H9 (cell line): ENCODE measurements at regions not wholly inside any gene's neighbourhood (a gene's known extent, or its start where the extent isn't known, plus 50 kb on each side); places are given as distances from the start of the nearest gene placed in this dataset.

ENCODE experiments used
- DNase-seq: peaks from one replicate; pipeline ENCODE4 v3.0.0-alpha.2; 2017
- H2AFZ ChIP-seq: one replicate; pipeline ENCODE4 v1.6.1; 2013; ENCODE audit warnings: mild to moderate bottlenecking, low read length, control low read depth, moderate library complexity
- H2AK5ac ChIP-seq: 2 replicates; pipeline ENCODE4 v1.6.1; 2013; ENCODE audit warnings: low read length, control low read depth, mixed read lengths; ENCODE audit not compliant: insufficient read length
- H2BK120ac ChIP-seq: one replicate; pipeline ENCODE4 v1.6.1; 2013; ENCODE audit warnings: low read depth, mild to moderate bottlenecking, low read length, control low read depth, inconsistent platforms; ENCODE audit not compliant: poor library complexity, severe bottlenecking
- H2BK12ac ChIP-seq: 2 replicates; pipeline ENCODE4 v1.6.1; 2013; ENCODE audit warnings: low read length, control low read depth, mixed read lengths, low read depth; ENCODE audit not compliant: insufficient read length
- H2BK15ac ChIP-seq: 2 replicates; pipeline ENCODE4 v1.6.1; 2013; ENCODE audit warnings: low read depth, low read length, control low read depth
- H2BK20ac ChIP-seq: one replicate; pipeline ENCODE4 v1.6.1; 2013; ENCODE audit warnings: low read depth, mild to moderate bottlenecking, low read length, control low read depth, inconsistent platforms; ENCODE audit not compliant: poor library complexity, severe bottlenecking
- H2BK5ac ChIP-seq: 2 replicates; pipeline ENCODE4 v1.6.1; 2013; ENCODE audit warnings: low read length, control low read depth, mixed read lengths; ENCODE audit not compliant: insufficient read length
- H3K14ac ChIP-seq: 2 replicates; pipeline ENCODE4 v1.6.1; 2013; ENCODE audit warnings: low read length, control low read depth; ENCODE audit not compliant: insufficient read depth
- H3K18ac ChIP-seq: 2 replicates; pipeline ENCODE4 v1.6.1; 2013; ENCODE audit warnings: low read depth, mild to moderate bottlenecking, mixed read lengths, low read length, control low read depth; ENCODE audit not compliant: insufficient read length
- H3K23ac ChIP-seq: 2 replicates; pipeline ENCODE4 v1.6.1; 2013; ENCODE audit warnings: low read length, control low read depth, mixed read lengths, low read depth; ENCODE audit not compliant: insufficient read length
- H3K23me2 ChIP-seq: 2 replicates; pipeline ENCODE4 v1.6.1; 2013; ENCODE audit warnings: low read depth, mild to moderate bottlenecking, mixed read lengths, low read length, control low read depth; ENCODE audit not compliant: insufficient read length, poor library complexity, severe bottlenecking
- H3K27ac ChIP-seq: 2 replicates; pipeline ENCODE4 v1.5.1; 2013; ENCODE audit warnings: low read length, control low read depth, mixed read lengths, low read depth; ENCODE audit not compliant: insufficient read length
- H3K27me3 ChIP-seq: 2 replicates; pipeline ENCODE4 v1.6.1; 2013; ENCODE audit warnings: low read length, control low read depth, inconsistent platforms; ENCODE audit not compliant: insufficient read depth
- H3K4ac ChIP-seq: 2 replicates; pipeline ENCODE4 v1.6.1; 2013; ENCODE audit warnings: low read depth, mild to moderate bottlenecking, control low read depth, inconsistent platforms, low read length, moderate library complexity
- H3K4me1 ChIP-seq: 2 replicates; pipeline ENCODE4 v1.6.1; 2013; ENCODE audit warnings: low read length, control low read depth, inconsistent platforms; ENCODE audit not compliant: insufficient read depth
- H3K4me2 ChIP-seq: 2 replicates; pipeline ENCODE4 v1.6.1; 2013; ENCODE audit warnings: low read length, control low read depth, mixed read lengths; ENCODE audit not compliant: insufficient read length, insufficient read depth
- H3K56ac ChIP-seq: 2 replicates; pipeline ENCODE4 v1.6.1; 2013; ENCODE audit warnings: low read depth, mild to moderate bottlenecking, mixed read lengths, low read length, control low read depth; ENCODE audit not compliant: insufficient read length
- H3K79me1 ChIP-seq: 2 replicates; pipeline ENCODE4 v1.6.1; 2013; ENCODE audit warnings: low read depth, mild to moderate bottlenecking, moderate library complexity, low read length, control low read depth, inconsistent platforms; ENCODE audit not compliant: insufficient read depth, poor library complexity, severe bottlenecking
- H3K79me2 ChIP-seq: 2 replicates; pipeline ENCODE4 v1.6.1; 2013; ENCODE audit warnings: low read length, control low read depth, inconsistent platforms; ENCODE audit not compliant: insufficient read depth
- H3K9ac ChIP-seq: 2 replicates; pipeline ENCODE4 v1.6.1; 2013; ENCODE audit warnings: low read length, control low read depth, mixed read lengths; ENCODE audit not compliant: insufficient read length; ENCODE audit errors: extremely low read depth
- H3K9me3 ChIP-seq: one replicate; pipeline ENCODE4 v1.6.1; 2013; ENCODE audit warnings: low read depth, low read length, inconsistent platforms; ENCODE audit not compliant: control insufficient read depth
- H3T11ph ChIP-seq: one replicate; pipeline ENCODE4 v1.6.1; 2013; ENCODE audit warnings: mild to moderate bottlenecking, low read length, control low read depth, inconsistent platforms
- H4K20me1 ChIP-seq: one replicate; pipeline ENCODE4 v1.6.1; 2013; ENCODE audit not compliant: control insufficient read depth, insufficient read length, insufficient read depth
- H4K5ac ChIP-seq: 2 replicates; pipeline ENCODE4 v1.6.1; 2013; ENCODE audit warnings: low read depth, mild to moderate bottlenecking, mixed read lengths, low read length, control low read depth; ENCODE audit not compliant: insufficient read length
- H4K8ac ChIP-seq: replicated peaks from 2 replicates; pipeline ENCODE4 v1.6.1; 2013; ENCODE audit warnings: low read length, control low read depth, mixed read lengths, low read depth; ENCODE audit not compliant: insufficient read length
- H4K91ac ChIP-seq: 2 replicates; pipeline ENCODE4 v1.6.1; 2013; ENCODE audit warnings: low read depth, mild to moderate bottlenecking, moderate library complexity, mixed read lengths, low read length, control low read depth; ENCODE audit not compliant: insufficient read length
- H3K27ac Mint-ChIP-seq, 3 experiments: 2 replicates in 2 of 3; 3 replicates in 1 of 3; pipeline ENCODE4 v1.8.0; 2020 to 2021; ENCODE audit warnings: mixed read lengths in 3 of 3, mild to moderate bottlenecking in 1 of 3, moderate library complexity in 1 of 3
- H3K27me3 Mint-ChIP-seq: 2 replicates; pipeline ENCODE4 v1.8.0; 2021; ENCODE audit warnings: low read depth, mild to moderate bottlenecking, moderate library complexity, mixed read lengths
- H3K36me3 Mint-ChIP-seq, 3 experiments: 2 replicates in 2 of 3; 3 replicates in 1 of 3; pipeline ENCODE4 v1.8.0; 2020 to 2021; ENCODE audit warnings: low read depth in 3 of 3, mixed read lengths in 3 of 3; ENCODE audit not compliant: insufficient read depth in 1 of 3
- H3K4me1 Mint-ChIP-seq, 2 experiments: 2 replicates each; pipeline ENCODE4 v1.8.0; 2020; ENCODE audit warnings: mixed read lengths in 2 of 2
- H3K4me3 Mint-ChIP-seq, 2 experiments: 2 replicates in 1 of 2; 3 replicates in 1 of 2; pipeline ENCODE4 v1.8.0; 2020 to 2021; ENCODE audit warnings: mild to moderate bottlenecking in 2 of 2, mixed read lengths in 2 of 2, moderate library complexity in 1 of 2
- H3K9me3 Mint-ChIP-seq, 2 experiments: 2 replicates in 1 of 2; 3 replicates in 1 of 2; pipeline ENCODE4 v1.8.0; 2020; ENCODE audit warnings: mild to moderate bottlenecking in 2 of 2, mixed read lengths in 2 of 2, moderate library complexity in 1 of 2
- CTCF ChIP-seq: fragments of 200-600 bp; sonication (generic); conservative IDR thresholded peaks from 3 replicates; pipeline ENCODE4 v1.8.0; 2021; ENCODE audit warnings: antibody characterized with exemption, mild to moderate bottlenecking
- WGBS: extraction: QIAGEN DNeasy Blood & Tissue Kit; methylation state at CpG from one replicate; pipeline ENCODE4 v1.1.7; 2013; ENCODE audit warnings: missing lambda C conversion rate, low lambda C conversion rate, mixed read lengths; ENCODE audit not compliant: insufficient read length; ENCODE audit errors: extremely low coverage; 5-methylcytosine and 5-hydroxymethylcytosine counted together

- Histone ChIP-seq H3K9me3 (no peaks in the 10 kb centered on the region), H3K23me2 (no peaks in the 10 kb centered on the region), H2BK12ac (no peak overlapping the region), H4K91ac (no peak overlapping the region), H2AFZ (no peak overlapping the region), H2AK5ac (no peak overlapping the region), H3K4ac (no peak overlapping the region), H3K4me2 (no peak overlapping the region), H4K20me1 (no peaks in the 10 kb centered on the region), H4K8ac (no peak overlapping the region), H4K5ac (no peak overlapping the region), H3T11ph (no peak overlapping the region), H3K14ac (no peak overlapping the region; the same call in 1 of the 2 replicates), H3K23ac (no peak overlapping the region), H3K79me1 (no peaks in the 10 kb centered on the region), H2BK20ac (no peak overlapping the region), H3K56ac (no peak overlapping the region), H3K79me2 (no peaks in the 10 kb centered on the region; the same call in 1 of the 2 replicates), H3K9ac (no peak overlapping the region), H3K18ac (no peak overlapping the region), H3K27me3 (no peaks in the 10 kb centered on the region), H2BK5ac (no peak overlapping the region), H3K27ac (no peak overlapping the region), H3K4me1 (no peaks in the 10 kb centered on the region; the same call in 1 of the 2 replicates), H2BK15ac (no peak overlapping the region), H2BK120ac (no peak overlapping the region)
- no peak for TF ChIP-seq CTCF
- DNase-seq: no peak
- no CpG with 5 or more reads among the region's 12 CpGs for WGBS
- Mint-ChIP-seq H3K27ac (peak overlapping the region in 1 of 3 experiments; percentile 32; a peak in 1 of 7 replicates), H3K9me3 (peaks cover 7 to 9% of the 10 kb centered on the region in 2 experiments), H3K36me3 (peaks cover 0 to 11% (median 8%) of the 10 kb centered on the region in 3 experiments; a peak in 3 of 7 replicates), H3K4me3 (no peak overlapping the region; a peak in 1 of 5 replicates), H3K4me1 (peaks cover 16 to 21% of the 10 kb centered on the region in 2 experiments), H3K27me3 (peaks cover 49% of the 10 kb centered on the region)
Observed at GRCh38 chr2:129606496-129607270, 372.8 kb upstream of the RAB6C start.
